ENCODE measurements at regions not wholly inside any gene's neighbourhood (a gene's known extent, or its start where the extent isn't known, plus 50 kb on each side); places are given as distances from the start of the nearest gene placed in this dataset.

- no peak for ATAC-seq
- no peaks in the 10 kb centered on the region for H3K4me1 ChIP-seq
- peak; percentile 43 for DNase-seq
- no peak for TF ChIP-seq CTCF (IDR thresholded peaks at IDR 0.05)
- H3K27me3 ChIP-seq = no peaks in the 10 kb centered on the region
- H3K9me3 ChIP-seq = no peaks in the 10 kb centered on the region
- no peak overlapping the region for H3K4me3 ChIP-seq
- intact Hi-C loops (cut with DNase I) = no loop called here
- no peaks in the 10 kb centered on the region for H3K36me3 ChIP-seq
- H3K27ac ChIP-seq = no peak overlapping the region
Measured at GRCh38 chr3:127396473-127396872, 108.6 kb upstream of the PRR20G start.

- ATAC-seq = peak; percentile 73
- Histone ChIP-seq H3K9me3 (no peaks in the 10 kb centered on the region), H3K27ac (no peak overlapping the region), H3K36me3 (no peaks in the 10 kb centered on the region), H3K4me1 (no peaks in the 10 kb centered on the region), H3K4me3 (no peak overlapping the region), H3K27me3 (no peaks in the 10 kb centered on the region)
- no peak for TF ChIP-seq CTCF (IDR thresholded peaks at IDR 0.05)
- intact Hi-C loops (cut with DNase I) = no loop called here
- peak; percentile 65 for DNase-seq
Measured at GRCh38 chr3:127395663-127396355, 108.0 kb upstream of the PRR20G start.

- no peaks in the 10 kb centered on the region for H3K36me3 ChIP-seq
- intact Hi-C loops (cut with DNase I) = no loop called here
- H3K4me3 ChIP-seq = no peak overlapping the region
- ATAC-seq (no peak), DNase-seq (peak; percentile 54)
- H3K4me1 ChIP-seq = no peaks in the 10 kb centered on the region
- no peaks in the 10 kb centered on the region for H3K27me3 ChIP-seq
- H3K9me3 ChIP-seq = no peaks in the 10 kb centered on the region
- no peak overlapping the region for H3K27ac ChIP-seq
- no peak for TF ChIP-seq CTCF (IDR thresholded peaks at IDR 0.05)
Measured at GRCh38 chr3:127394984-127395662, 107.3 kb upstream of the PRR20G start.

- H3K27me3 ChIP-seq = no peaks in the 10 kb centered on the region
- no peaks in the 10 kb centered on the region for H3K36me3 ChIP-seq
- H3K4me1 ChIP-seq = no peaks in the 10 kb centered on the region
- ATAC-seq (no peak), DNase-seq (peak; percentile 48)
- H3K27ac ChIP-seq = no peak overlapping the region
- intact Hi-C loops (cut with DNase I) = no loop called here
- no peaks in the 10 kb centered on the region for H3K9me3 ChIP-seq
- no peak for TF ChIP-seq CTCF (IDR thresholded peaks at IDR 0.05)
- no peak overlapping the region for H3K4me3 ChIP-seq
Measured at GRCh38 chr3:127394031-127394430, 106.2 kb upstream of the PRR20G start.

- H3K27ac ChIP-seq = no peak overlapping the region
- no peak for DNase-seq
Measured at GRCh38 chr3:127393131-127393820, 105.4 kb upstream of the PRR20G start.

More at GRCh38 chr3:127393131-127393820, 105.4 kb upstream of the PRR20G start:
- TF ChIP-seq CTCF (IDR thresholded peaks at IDR 0.05) = no peak
- Histone ChIP-seq H3K4me1 (no peaks in the 10 kb centered on the region), H3K36me3 (no peaks in the 10 kb centered on the region), H3K27me3 (no peaks in the 10 kb centered on the region), H3K4me3 (no peak overlapping the region), H3K9me3 (no peaks in the 10 kb centered on the region)
- intact Hi-C loops (cut with DNase I) = no loop called here
- ATAC-seq = no peak

Data from upper lobe of right lung (tissue), 1 donor.